OCI-LY1 (cell line): ENCODE measurements at regions not wholly inside any gene's neighbourhood (a gene's known extent, or its start where the extent isn't known, plus 50 kb on each side); places are given as distances from the start of the nearest gene placed in this dataset.
"Not testable (repeated sequence)": the region's sequence is repeated elsewhere in the genome, so short reads cannot be mapped to it uniquely, and the experiment has no call there.

Experiments used
- CTCF ChIP-seq: fragments of 200-600 bp; sonication (generic), shearing (Covaris generic); IDR thresholded peaks from 2 replicates; pipeline ENCODE4 v1.5.1; 2017; ENCODE audit warnings: mild to moderate bottlenecking, antibody characterized with exemption, low read length, moderate library complexity, mixed read lengths
- EZH2 ChIP-seq: fragments of 200-600 bp; sonication (generic), shearing (Covaris generic); IDR thresholded peaks from 2 replicates; pipeline ENCODE4 v1.8.0; 2017; ENCODE audit warnings: borderline replicate concordance, mixed run types, mild to moderate bottlenecking, antibody characterized with exemption, low read length, moderate library complexity, mixed read lengths

- not testable (repeated sequence) for TF ChIP-seq CTCF, EZH2
Observed at GRCh38 chr15:101965353-101965752, 153.4 kb downstream of the OR4F15 start.
